ENCODE measurements at regions not wholly inside any gene's neighbourhood (a gene's known extent, or its start where the extent isn't known, plus 50 kb on each side); places are given as distances from the start of the nearest gene placed in this dataset.

DNA sequence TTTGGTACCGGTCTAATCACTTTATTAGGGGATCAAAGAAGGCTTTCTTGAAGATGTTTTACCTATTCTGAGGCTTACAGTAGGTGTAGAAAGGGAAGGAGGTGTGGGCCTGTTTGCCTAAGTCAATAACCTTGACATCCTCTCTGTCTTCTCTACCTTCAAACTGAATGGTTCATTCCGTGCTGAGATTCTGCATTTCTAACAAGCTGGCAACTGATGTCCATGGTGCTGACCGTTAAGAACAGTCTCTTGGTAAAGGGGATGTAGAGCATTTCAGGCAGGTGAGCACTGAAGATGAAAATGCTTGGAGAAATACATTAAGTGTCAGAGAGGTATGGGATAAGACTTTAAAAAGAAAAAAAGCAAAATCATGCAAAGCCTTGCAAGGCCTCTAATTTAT is 51.5 kb upstream of the DGKB start:
- Mint-ChIP-seq H3K9me3 (peaks cover 4% of the 10 kb centered on the region), H3K27ac (no peak overlapping the region), H3K36me3 (ENCODE audit: low read depth) (no peaks in the 10 kb centered on the region), H3K27me3 (no peaks in the 10 kb centered on the region), H3K4me1 (ENCODE audit: low read depth) (no peaks in the 10 kb centered on the region), H3K4me3 (no peak overlapping the region)
- Histone ChIP-seq H3K9me3 (ENCODE audit: control insufficient read depth in 1 of 2, insufficient read depth in 1 of 2, low read length in 2 of 2) (no peaks in the 10 kb centered on the region), H3K4me3 (ENCODE audit: low read length) (no peak overlapping the region), H3K27me3 (ENCODE audit: control insufficient read depth in 1 of 2, insufficient read depth in 2 of 2, low read length in 2 of 2) (no peaks in the 10 kb centered on the region), H3K27ac (ENCODE audit: low read depth in 1 of 2, low read length in 2 of 2) (no peak overlapping the region), H3K36me3 (ENCODE audit: insufficient read depth, low read length) (no peaks in the 10 kb centered on the region), H3K4me1 (ENCODE audit: insufficient read depth, low read length) (no peaks in the 10 kb centered on the region)
- CTCF ChIA-PET = no interaction called here
- ATAC-seq (ENCODE audit: poor library complexity) = no peak
- intact Hi-C loops (cut with DNase I, micrococcal nuclease) = no loop called here
- POLR2A ChIA-PET = no interaction called here
- TF ChIP-seq, protein P1, sequence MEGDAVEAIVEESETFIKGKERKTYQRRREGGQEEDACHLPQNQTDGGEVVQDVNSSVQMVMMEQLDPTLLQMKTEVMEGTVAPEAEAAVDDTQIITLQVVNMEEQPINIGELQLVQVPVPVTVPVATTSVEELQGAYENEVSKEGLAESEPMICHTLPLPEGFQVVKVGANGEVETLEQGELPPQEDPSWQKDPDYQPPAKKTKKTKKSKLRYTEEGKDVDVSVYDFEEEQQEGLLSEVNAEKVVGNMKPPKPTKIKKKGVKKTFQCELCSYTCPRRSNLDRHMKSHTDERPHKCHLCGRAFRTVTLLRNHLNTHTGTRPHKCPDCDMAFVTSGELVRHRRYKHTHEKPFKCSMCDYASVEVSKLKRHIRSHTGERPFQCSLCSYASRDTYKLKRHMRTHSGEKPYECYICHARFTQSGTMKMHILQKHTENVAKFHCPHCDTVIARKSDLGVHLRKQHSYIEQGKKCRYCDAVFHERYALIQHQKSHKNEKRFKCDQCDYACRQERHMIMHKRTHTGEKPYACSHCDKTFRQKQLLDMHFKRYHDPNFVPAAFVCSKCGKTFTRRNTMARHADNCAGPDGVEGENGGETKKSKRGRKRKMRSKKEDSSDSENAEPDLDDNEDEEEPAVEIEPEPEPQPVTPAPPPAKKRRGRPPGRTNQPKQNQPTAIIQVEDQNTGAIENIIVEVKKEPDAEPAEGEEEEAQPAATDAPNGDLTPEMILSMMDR (IDR thresholded peaks at IDR 0.05) = no peak
- no peak for DNase-seq

Data from CD4-positive, alpha-beta T cell (primary cell).